C4-2B (cell line): ENCODE measurements at regions not wholly inside any gene's neighbourhood (a gene's known extent, or its start where the extent isn't known, plus 50 kb on each side); places are given as distances from the start of the nearest gene placed in this dataset.

Experiments
- H3K27ac ChIP-seq: fragments of 450-650 bp; 2 replicates; pipeline ENCODE4 v1.5.1; 2017
- CTCF ChIP-seq: fragments of 450-650 bp; conservative IDR thresholded peaks from 2 replicates; pipeline ENCODE4 v1.5.1; 2017; ENCODE audit warnings: mild to moderate bottlenecking
- ZFX ChIP-seq: fragments of 450-650 bp; IDR thresholded peaks from 2 replicates; pipeline ENCODE4 v1.6.1; 2017

- TF ChIP-seq CTCF (no peak), ZFX (no peak)
- H3K27ac ChIP-seq = no peak overlapping the region
Measured at GRCh38 chr12:78726854-78727253, 137.7 kb upstream of the SYT1 start.

- TF ChIP-seq ZFX (no peak), CTCF (no peak)
- no peak overlapping the region for H3K27ac ChIP-seq
Measured at GRCh38 chr12:78732481-78732880, 132.1 kb upstream of the SYT1 start.

GRCh38 chr12:78739653-78740052 is 124.9 kb upstream of the SYT1 start:
- no peak for TF ChIP-seq CTCF
- no peak for TF ChIP-seq ZFX
- H3K27ac ChIP-seq = no peak overlapping the region

- no peak overlapping the region for H3K27ac ChIP-seq
- TF ChIP-seq CTCF (no peak), ZFX (no peak)
Measured at GRCh38 chr12:78746001-78746400, 118.6 kb upstream of the SYT1 start.

- H3K27ac ChIP-seq = no peak overlapping the region
- TF ChIP-seq CTCF (no peak), ZFX (no peak)
Measured at GRCh38 chr12:78753058-78753457, 111.5 kb upstream of the SYT1 start.

- TF ChIP-seq ZFX (no peak), CTCF (no peak)
- no peak overlapping the region for H3K27ac ChIP-seq
Measured at GRCh38 chr12:78756936-78757335, 107.6 kb upstream of the SYT1 start.

GRCh38 chr12:78759367-78759766 is 105.2 kb upstream of the SYT1 start:
- H3K27ac ChIP-seq = no peak overlapping the region
- TF ChIP-seq CTCF (no peak), ZFX (no peak)
